ENCODE measurements at regions not wholly inside any gene's neighbourhood (a gene's known extent, or its start where the extent isn't known, plus 50 kb on each side); places are given as distances from the start of the nearest gene placed in this dataset.
"Not testable (repeated sequence)": the region's sequence is repeated elsewhere in the genome, so short reads cannot be mapped to it uniquely, and the experiment has no call there.

- no peak overlapping the region for H3K27ac Mint-ChIP-seq
- H3K4me3 Mint-ChIP-seq = no peak overlapping the region
- no peaks in the 10 kb centered on the region for H3K4me1 Mint-ChIP-seq (ENCODE audit: low read depth)
- H3K27me3 Mint-ChIP-seq = peaks cover 33% of the 10 kb centered on the region
- DNase-seq = no peak
- no peaks in the 10 kb centered on the region for H3K9me3 Mint-ChIP-seq
- no peaks in the 10 kb centered on the region for H3K36me3 Mint-ChIP-seq (ENCODE audit: low read depth)
Observed at GRCh38 chr1:112067989-112068388, 78.5 kb upstream of the KCND3 start.

GRCh38 chr1:112070677-112071076 lies 81.2 kb upstream of the KCND3 start:
- Mint-ChIP-seq H3K36me3 (ENCODE audit: low read depth) (no peaks in the 10 kb centered on the region), H3K4me1 (ENCODE audit: low read depth) (no peaks in the 10 kb centered on the region), H3K9me3 (no peaks in the 10 kb centered on the region), H3K4me3 (no peak overlapping the region), H3K27me3 (peaks cover 25% of the 10 kb centered on the region), H3K27ac (no peak overlapping the region)
- no peak for DNase-seq

DNA sequence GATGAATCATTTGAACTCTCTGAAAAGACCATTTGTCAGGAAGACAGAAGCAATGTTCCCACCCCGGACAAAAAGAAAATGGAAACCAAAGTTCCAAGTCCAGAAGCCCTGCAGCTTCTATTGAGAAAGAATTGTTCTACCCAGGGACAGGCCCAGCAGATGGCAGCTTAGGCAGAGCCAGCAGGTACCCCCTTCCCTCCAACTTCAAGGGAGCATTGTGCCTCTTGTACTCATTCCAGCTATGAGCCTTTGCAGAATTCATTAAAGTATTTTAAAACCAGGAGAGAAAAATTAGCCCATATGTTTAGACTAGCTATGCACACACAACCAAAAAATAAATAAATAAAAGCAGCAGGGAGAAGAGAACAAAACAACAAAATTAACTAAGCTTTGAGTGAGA lies 85.2 kb upstream of the KCND3 start:
- peaks cover 24% of the 10 kb centered on the region for H3K27me3 Mint-ChIP-seq
- no peak for DNase-seq
- H3K4me3 Mint-ChIP-seq = no peak overlapping the region
- H3K27ac Mint-ChIP-seq = no peak overlapping the region
- H3K4me1 Mint-ChIP-seq (ENCODE audit: low read depth) = no peaks in the 10 kb centered on the region
- H3K9me3 Mint-ChIP-seq = no peaks in the 10 kb centered on the region
- no peaks in the 10 kb centered on the region for H3K36me3 Mint-ChIP-seq (ENCODE audit: low read depth)

DNA sequence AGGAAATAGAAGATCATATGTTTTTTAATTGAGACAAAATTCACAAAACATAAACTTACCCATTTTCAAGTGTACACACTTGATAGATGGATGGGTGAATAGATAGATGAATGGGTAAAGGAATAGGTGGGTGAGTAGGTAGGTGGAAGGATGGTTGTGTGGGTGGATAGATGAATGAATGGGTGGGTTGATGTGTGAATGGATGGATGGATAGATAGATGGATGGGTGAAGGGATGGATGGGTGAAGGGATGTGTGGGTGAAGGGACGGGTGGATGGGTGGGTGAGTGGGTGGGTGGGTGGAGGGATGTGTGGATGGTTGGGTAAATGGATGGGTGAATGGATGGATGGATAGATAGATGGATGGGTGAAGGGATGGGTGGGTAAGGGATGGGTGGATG lies 86.1 kb upstream of the KCND3 start:
- Mint-ChIP-seq H3K36me3 (ENCODE audit: low read depth) (no peaks in the 10 kb centered on the region), H3K9me3 (no peaks in the 10 kb centered on the region)
- DNase-seq = no peak

GRCh38 chr1:112079446-112079845 lies 90.0 kb upstream of the KCND3 start:
- DNase-seq = no peak
- Mint-ChIP-seq H3K9me3 (no peaks in the 10 kb centered on the region), H3K27ac (no peak overlapping the region), H3K4me3 (no peak overlapping the region), H3K4me1 (ENCODE audit: low read depth) (no peaks in the 10 kb centered on the region), H3K27me3 (peaks cover 11% of the 10 kb centered on the region), H3K36me3 (ENCODE audit: low read depth) (no peaks in the 10 kb centered on the region)

More for the DNA sequence above, 86.1 kb upstream of the KCND3 start:
- Mint-ChIP-seq H3K4me3 (no peak overlapping the region), H3K27me3 (peaks cover 20% of the 10 kb centered on the region), H3K27ac (no peak overlapping the region), H3K4me1 (ENCODE audit: low read depth) (no peaks in the 10 kb centered on the region)

GRCh38 chr1:112083487-112083886 lies 94.0 kb upstream of the KCND3 start:
- Mint-ChIP-seq H3K4me3 (no peak overlapping the region), H3K4me1 (ENCODE audit: low read depth) (no peaks in the 10 kb centered on the region), H3K36me3 (ENCODE audit: low read depth) (no peaks in the 10 kb centered on the region), H3K27ac (no peak overlapping the region), H3K27me3 (peaks cover 25% of the 10 kb centered on the region), H3K9me3 (no peaks in the 10 kb centered on the region)
- no peak for DNase-seq

DNA sequence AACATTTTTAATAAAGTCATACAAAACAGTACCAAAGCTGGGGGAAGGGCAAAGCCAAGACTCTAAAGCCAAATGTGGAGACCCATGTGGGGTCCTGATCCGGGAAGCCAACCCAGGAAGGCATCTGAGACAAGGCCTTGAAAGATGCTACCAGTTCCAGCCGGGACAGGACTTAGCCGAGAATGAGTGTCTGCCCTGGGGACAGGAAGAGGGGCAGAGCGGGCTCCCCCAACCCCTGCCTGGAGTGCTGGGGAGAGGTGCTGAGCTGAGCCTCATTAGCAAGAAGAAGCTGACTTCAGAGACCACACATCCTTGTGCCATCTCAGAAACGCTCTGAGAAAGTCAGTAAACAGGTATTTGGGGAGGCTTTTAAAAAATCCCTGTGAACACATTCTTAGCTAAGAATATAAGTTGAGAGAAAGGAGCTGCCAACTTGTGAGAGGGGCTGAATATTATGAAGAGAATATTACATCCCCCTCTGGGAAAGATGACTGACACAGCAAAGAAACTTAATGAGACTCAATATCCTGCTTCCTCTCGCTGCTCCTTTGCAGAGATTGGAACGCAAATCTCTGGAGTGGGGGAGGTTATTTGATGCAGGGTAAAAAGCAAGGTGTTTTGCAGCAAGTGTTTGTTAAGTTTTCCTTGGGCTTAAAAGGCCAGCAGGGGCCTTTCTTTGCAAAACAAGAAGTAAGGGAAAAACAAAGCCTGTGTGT lies 103.3 kb upstream of the KCND3 start:
- no peak overlapping the region for H3K4me3 Mint-ChIP-seq
- H3K27me3 Mint-ChIP-seq = peaks cover 52% of the 10 kb centered on the region
- H3K9me3 Mint-ChIP-seq = no peaks in the 10 kb centered on the region
- no peak for DNase-seq
- no peaks in the 10 kb centered on the region for H3K36me3 Mint-ChIP-seq (ENCODE audit: low read depth)
- no peaks in the 10 kb centered on the region for H3K4me1 Mint-ChIP-seq (ENCODE audit: low read depth)
- no peak overlapping the region for H3K27ac Mint-ChIP-seq

- H3K36me3 Mint-ChIP-seq (ENCODE audit: low read depth) = no peaks in the 10 kb centered on the region
- H3K9me3 Mint-ChIP-seq = no peaks in the 10 kb centered on the region
- no peaks in the 10 kb centered on the region for H3K4me1 Mint-ChIP-seq (ENCODE audit: low read depth)
- H3K27me3 Mint-ChIP-seq = peaks cover 48% of the 10 kb centered on the region
- no peak for DNase-seq
- no peak overlapping the region for H3K4me3 Mint-ChIP-seq
- no peak overlapping the region for H3K27ac Mint-ChIP-seq
Observed at GRCh38 chr1:112093372-112093694, 103.9 kb upstream of the KCND3 start.

DNA sequence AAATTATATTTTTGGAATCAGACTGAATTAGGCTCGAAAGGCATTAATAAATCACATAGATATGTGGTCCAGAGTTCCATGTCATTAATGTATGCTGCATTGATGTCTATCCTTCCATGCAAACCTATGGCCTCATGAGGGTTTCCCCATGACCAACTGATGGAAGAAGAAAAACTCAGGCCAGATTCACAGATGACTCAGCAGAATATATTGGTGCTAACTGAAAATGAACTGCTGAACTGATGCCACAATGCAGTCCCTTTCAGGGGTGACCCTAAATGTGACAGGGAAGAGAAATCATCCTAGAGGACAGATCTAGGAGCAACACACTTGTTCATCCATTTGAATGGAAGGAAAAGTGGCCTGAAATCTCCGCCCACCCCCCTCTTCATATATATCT lies 110.5 kb upstream of the KCND3 start:
- DNase-seq = no peak
- no peaks in the 10 kb centered on the region for H3K9me3 Mint-ChIP-seq
- H3K27me3 Mint-ChIP-seq = peaks cover 29% of the 10 kb centered on the region
- H3K36me3 Mint-ChIP-seq (ENCODE audit: low read depth) = no peaks in the 10 kb centered on the region
- no peak overlapping the region for H3K4me3 Mint-ChIP-seq
- H3K4me1 Mint-ChIP-seq (ENCODE audit: low read depth) = no peaks in the 10 kb centered on the region
- H3K27ac Mint-ChIP-seq = no peak overlapping the region

DNA sequence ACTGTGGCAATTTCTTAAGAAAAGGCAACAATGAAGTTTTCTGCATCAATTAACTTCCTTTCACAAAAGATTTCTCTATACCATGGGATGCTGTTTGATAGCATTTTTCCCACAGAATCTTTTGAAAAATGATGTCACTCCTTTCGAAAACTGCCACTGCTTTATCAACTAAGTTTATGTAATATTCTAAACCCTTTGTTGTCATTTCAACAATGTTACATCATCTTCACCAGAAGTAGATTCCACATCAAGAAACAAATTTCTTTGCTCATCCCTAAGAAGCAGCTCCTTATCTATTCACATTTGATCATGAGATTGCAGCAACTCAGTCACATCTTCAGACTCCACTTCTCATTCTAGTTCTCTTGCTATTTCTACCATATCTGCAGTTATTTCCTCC lies 116.1 kb upstream of the KCND3 start:
- H3K27ac Mint-ChIP-seq = no peak overlapping the region
- H3K9me3 Mint-ChIP-seq = no peaks in the 10 kb centered on the region
- no peaks in the 10 kb centered on the region for H3K36me3 Mint-ChIP-seq (ENCODE audit: low read depth)
- no peak overlapping the region for H3K4me3 Mint-ChIP-seq
- peaks cover 26% of the 10 kb centered on the region for H3K27me3 Mint-ChIP-seq
- DNase-seq = no peak
- H3K4me1 Mint-ChIP-seq (ENCODE audit: low read depth) = no peaks in the 10 kb centered on the region

GRCh38 chr1:112110031-112110430 lies 120.6 kb upstream of the KCND3 start:
- H3K4me3 Mint-ChIP-seq = no peak overlapping the region
- DNase-seq = no peak
- H3K9me3 Mint-ChIP-seq = no peaks in the 10 kb centered on the region
- no peak overlapping the region for H3K27ac Mint-ChIP-seq
- H3K27me3 Mint-ChIP-seq = peaks cover 48% of the 10 kb centered on the region
- peaks cover 5% of the 10 kb centered on the region for H3K4me1 Mint-ChIP-seq (ENCODE audit: low read depth)
- H3K36me3 Mint-ChIP-seq (ENCODE audit: low read depth) = no peaks in the 10 kb centered on the region

DNA sequence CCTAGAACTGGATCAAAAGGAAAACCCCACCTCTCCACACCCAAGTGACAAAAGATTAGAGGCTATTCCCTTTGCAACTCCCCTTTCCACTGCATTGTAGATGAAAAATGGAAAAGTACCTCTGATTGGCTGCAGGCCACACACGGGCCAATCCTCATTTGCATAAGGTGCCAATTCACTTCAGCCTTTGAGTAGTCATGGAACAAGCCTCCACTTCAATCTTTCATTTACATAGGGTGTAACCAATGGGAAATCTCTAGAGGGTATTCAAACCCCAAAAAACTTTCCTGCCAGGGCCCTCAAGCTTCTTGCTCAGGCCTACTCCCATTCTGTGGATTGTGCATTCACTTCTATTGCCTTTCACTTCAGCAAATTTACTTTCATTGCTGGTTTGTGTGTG lies 122.3 kb upstream of the KCND3 start:
- Mint-ChIP-seq H3K9me3 (no peaks in the 10 kb centered on the region), H3K27me3 (peaks cover 51% of the 10 kb centered on the region), H3K27ac (no peak overlapping the region), H3K36me3 (ENCODE audit: low read depth) (no peaks in the 10 kb centered on the region), H3K4me1 (ENCODE audit: low read depth) (peaks cover 5% of the 10 kb centered on the region), H3K4me3 (no peak overlapping the region)
- no peak for DNase-seq

DNA sequence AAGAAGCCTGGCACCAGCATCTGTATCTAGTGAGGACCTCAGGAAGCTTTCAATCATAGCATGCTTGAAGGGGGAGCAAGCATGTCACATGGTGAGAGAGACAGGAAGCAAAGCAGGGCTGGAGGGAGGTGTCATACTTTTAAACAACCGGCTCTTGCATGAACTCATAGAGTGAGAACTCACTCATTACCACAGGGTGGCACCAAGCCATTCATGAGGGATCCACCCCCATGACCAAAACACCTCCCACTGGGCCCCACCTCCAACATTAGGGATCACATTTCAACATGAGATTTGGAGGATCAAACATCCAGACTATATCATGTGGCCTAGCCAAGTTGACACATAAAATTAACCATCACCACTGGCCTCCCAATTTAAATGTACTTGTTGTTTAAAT lies 125.1 kb upstream of the KCND3 start:
- Mint-ChIP-seq H3K4me3 (no peak overlapping the region), H3K36me3 (ENCODE audit: low read depth) (no peaks in the 10 kb centered on the region), H3K9me3 (no peaks in the 10 kb centered on the region), H3K27me3 (peaks cover 49% of the 10 kb centered on the region), H3K4me1 (ENCODE audit: low read depth) (peaks cover 5% of the 10 kb centered on the region), H3K27ac (no peak overlapping the region)
- DNase-seq = no peak

DNA sequence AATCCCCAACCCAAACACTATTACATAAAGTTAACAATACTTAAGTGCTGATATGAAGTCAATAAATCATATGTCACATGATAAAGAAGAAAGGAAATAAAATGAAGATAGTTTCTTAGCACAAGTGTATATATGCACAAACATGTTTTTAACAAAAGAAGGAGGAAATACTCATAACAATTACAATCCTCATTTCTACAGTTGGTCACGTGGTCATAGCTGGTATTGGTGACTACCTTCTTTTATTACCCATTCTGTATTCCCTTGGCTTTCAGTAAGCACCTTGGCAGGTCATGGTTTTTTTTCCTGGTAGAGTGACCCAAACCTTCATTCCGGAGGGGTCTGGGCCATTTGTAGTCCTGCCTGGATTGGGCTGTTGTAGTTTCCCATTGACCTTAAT lies 137.1 kb upstream of the KCND3 start:
- H3K27me3 Mint-ChIP-seq = no peaks in the 10 kb centered on the region

GRCh38 chr1:112127606-112128005 lies 138.1 kb upstream of the KCND3 start:
- H3K4me1 Mint-ChIP-seq (ENCODE audit: low read depth); DNase-seq; H3K36me3 Mint-ChIP-seq (ENCODE audit: low read depth); H3K9me3 Mint-ChIP-seq; H3K4me3 Mint-ChIP-seq; H3K27me3 Mint-ChIP-seq; H3K27ac Mint-ChIP-seq: not testable (repeated sequence)

More for the DNA sequence above, 137.1 kb upstream of the KCND3 start:
- H3K27ac Mint-ChIP-seq = no peak overlapping the region
- H3K4me3 Mint-ChIP-seq = no peak overlapping the region
- no peak for DNase-seq
- H3K36me3 Mint-ChIP-seq (ENCODE audit: low read depth) = no peaks in the 10 kb centered on the region
- H3K9me3 Mint-ChIP-seq = no peaks in the 10 kb centered on the region
- H3K4me1 Mint-ChIP-seq (ENCODE audit: low read depth) = no peaks in the 10 kb centered on the region

GRCh38 chr1:112133487-112133886 lies 144.0 kb upstream of the KCND3 start:
- Mint-ChIP-seq H3K27me3 (peaks cover 11% of the 10 kb centered on the region), H3K4me3 (no peak overlapping the region)

More at GRCh38 chr1:112133487-112133886, 144.0 kb upstream of the KCND3 start:
- no peaks in the 10 kb centered on the region for H3K36me3 Mint-ChIP-seq (ENCODE audit: low read depth)
- no peaks in the 10 kb centered on the region for H3K4me1 Mint-ChIP-seq (ENCODE audit: low read depth)
- H3K27ac Mint-ChIP-seq = no peak overlapping the region
- no peak for DNase-seq
- no peaks in the 10 kb centered on the region for H3K9me3 Mint-ChIP-seq
